ENCODE measurements at regions not wholly inside any gene's neighbourhood (a gene's known extent, or its start where the extent isn't known, plus 50 kb on each side); places are given as distances from the start of the nearest gene placed in this dataset.

- TF ChIP-seq CTCF (conservative IDR thresholded peaks at IDR 0.05) (no peak), EZH2 (IDR thresholded peaks at IDR 0.05; ENCODE audit: low read depth) (no peak)
Observed at GRCh38 chr2:120919771-120920453, 184.2 kb downstream of the GLI2 start.

GRCh38 chr2:120920454-120921148 is 184.9 kb downstream of the GLI2 start:
- 0 out of 2 replicates have a peak, but pooled peaks cover 2% of the 10 kb centered on the region for H3K4me1 ChIP-seq (replicated peaks; ENCODE audit: insufficient read depth)
- POLR2A ChIA-PET (ENCODE audit: unreplicated experiment), result no interaction called here
- H3F3A ChIP-seq (ENCODE audit: insufficient read depth, low read depth), result peaks cover 6% of the 10 kb centered on the region; the same call in 1 of the 2 replicates
- no peaks in the 10 kb centered on the region for H3K79me2 ChIP-seq (ENCODE audit: low read depth)
- no peak for DNase-seq
- no peaks in the 10 kb centered on the region for H3K27me3 ChIP-seq (ENCODE audit: insufficient read depth, low read depth)
- BruUV-seq (replicated peaks), result no TSS peak
- H4K20me1 ChIP-seq (ENCODE audit: insufficient read depth), result no peaks in the 10 kb centered on the region
- no peak overlapping the region for H3K4me2 ChIP-seq
- H3K9me2 ChIP-seq (ENCODE audit: insufficient read depth), result no peaks in the 10 kb centered on the region
- H2AFZ ChIP-seq, result no peak overlapping the region
- H3K36me3 ChIP-seq (ENCODE audit: low read depth), result no peaks in the 10 kb centered on the region
- TF ChIP-seq CTCF (conservative IDR thresholded peaks at IDR 0.05) (no peak), EZH2 (IDR thresholded peaks at IDR 0.05; ENCODE audit: low read depth) (no peak)
- no peak overlapping the region for H3K27ac ChIP-seq
- no peak overlapping the region for H3K4me3 ChIP-seq
- H3K9me3 ChIP-seq (ENCODE audit: insufficient read depth, low read depth), result no peaks in the 10 kb centered on the region
- intact Hi-C loops (cut with micrococcal nuclease; ENCODE audit: unreplicated experiment), result no loop called here
- CTCF ChIA-PET, result no interaction called here

More at GRCh38 chr2:120919771-120920453, 184.2 kb downstream of the GLI2 start:
- ChIA-PET CTCF (no interaction called here), POLR2A (ENCODE audit: unreplicated experiment) (no interaction called here)
- Histone ChIP-seq H3K27me3 (ENCODE audit: insufficient read depth, low read depth) (no peaks in the 10 kb centered on the region), H3K4me1 (replicated peaks; ENCODE audit: insufficient read depth) (peaks cover 9% of the 10 kb centered on the region), H3K9me2 (ENCODE audit: insufficient read depth) (no peaks in the 10 kb centered on the region), H3K79me2 (ENCODE audit: low read depth) (no peaks in the 10 kb centered on the region), H3K27ac (no peak overlapping the region), H4K20me1 (ENCODE audit: insufficient read depth) (no peaks in the 10 kb centered on the region), H3F3A (ENCODE audit: insufficient read depth, low read depth) (peaks cover 6% of the 10 kb centered on the region; the same call in 1 of the 2 replicates), H3K4me2 (no peak overlapping the region), H3K9me3 (ENCODE audit: insufficient read depth, low read depth) (no peaks in the 10 kb centered on the region), H2AFZ (no peak overlapping the region), H3K4me3 (no peak overlapping the region), H3K36me3 (ENCODE audit: low read depth) (no peaks in the 10 kb centered on the region)
- no peak for DNase-seq
- intact Hi-C loops (cut with micrococcal nuclease; ENCODE audit: unreplicated experiment), result no loop called here
- no TSS peak for BruUV-seq (replicated peaks)

DNA sequence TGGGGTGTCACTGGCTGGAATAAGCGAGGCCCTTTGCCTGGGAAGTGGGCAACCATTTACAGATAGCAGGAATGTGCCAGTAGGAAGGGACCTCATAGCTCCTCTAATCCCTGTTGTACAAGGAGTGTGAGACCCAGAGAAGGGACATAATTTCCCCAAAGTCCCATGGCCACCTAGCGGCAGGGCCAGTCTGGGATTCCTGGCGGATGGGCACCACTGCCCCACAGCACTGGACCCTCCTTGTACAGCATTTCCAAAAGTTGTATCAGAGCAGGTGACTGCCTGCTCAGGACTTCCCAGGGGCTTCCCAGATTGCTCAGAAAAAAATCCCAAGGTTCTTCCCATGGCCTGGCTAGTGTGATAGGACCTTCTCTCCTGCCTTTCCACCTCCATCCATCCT is 185.8 kb downstream of the GLI2 start:
- Histone ChIP-seq H3K79me2 (ENCODE audit: low read depth) (no peaks in the 10 kb centered on the region), H3K4me3 (no peak overlapping the region), H3K9me3 (ENCODE audit: insufficient read depth, low read depth) (no peaks in the 10 kb centered on the region), H2AFZ (no peak overlapping the region), H3K27ac (no peak overlapping the region), H3K36me3 (ENCODE audit: low read depth) (no peaks in the 10 kb centered on the region), H3F3A (ENCODE audit: insufficient read depth, low read depth) (peaks cover 6% of the 10 kb centered on the region; the same call in 1 of the 2 replicates), H3K4me2 (no peak overlapping the region), H3K4me1 (replicated peaks; ENCODE audit: insufficient read depth) (no peaks in the 10 kb centered on the region), H4K20me1 (ENCODE audit: insufficient read depth) (no peaks in the 10 kb centered on the region), H3K9me2 (ENCODE audit: insufficient read depth) (no peaks in the 10 kb centered on the region), H3K27me3 (ENCODE audit: insufficient read depth, low read depth) (no peaks in the 10 kb centered on the region)
- CTCF ChIA-PET, result no interaction called here
- POLR2A ChIA-PET (ENCODE audit: unreplicated experiment), result no interaction called here
- BruUV-seq (replicated peaks), result no TSS peak
- intact Hi-C loops (cut with micrococcal nuclease; ENCODE audit: unreplicated experiment), result no loop called here
- DNase-seq, result no peak
- no peak for TF ChIP-seq CTCF (conservative IDR thresholded peaks at IDR 0.05)
- TF ChIP-seq EZH2 (IDR thresholded peaks at IDR 0.05; ENCODE audit: low read depth), result no peak
